ENCODE measurements at regions not wholly inside any gene's neighbourhood (a gene's known extent, or its start where the extent isn't known, plus 50 kb on each side); places are given as distances from the start of the nearest gene placed in this dataset.

GRCh38 chr18:69259282-69259681, 141.4 kb upstream of the DOK6 start:
- H3K9me3 ChIP-seq (ENCODE audit: low read length): no peaks in the 10 kb centered on the region
- TF ChIP-seq RAD21 (conservative IDR thresholded peaks at IDR 0.05) (no peak), SMC3 (conservative IDR thresholded peaks at IDR 0.05; ENCODE audit: poor library complexity) (no peak), MXI1 (conservative IDR thresholded peaks at IDR 0.05; ENCODE audit: poor library complexity, severe bottlenecking) (no peak), TAF1 (IDR thresholded peaks at IDR 0.05; ENCODE audit: low read depth) (no peak), CTCF (IDR thresholded peaks at IDR 0.05; ENCODE audit: poor library complexity, severe bottlenecking) (no peak), EP300 (conservative IDR thresholded peaks at IDR 0.05; ENCODE audit: poor library complexity, severe bottlenecking) (no peak), EZH2 (IDR thresholded peaks at IDR 0.05; ENCODE audit: borderline replicate concordance, insufficient read depth, low read length, poor library complexity, severe bottlenecking) (no peak), REST (IDR thresholded peaks at IDR 0.05; ENCODE audit: borderline replicate concordance) (no peak), POLR2AphosphoS5 (IDR thresholded peaks at IDR 0.05) (no peak)
- no peaks in the 10 kb centered on the region for H3K79me2 ChIP-seq (replicated peaks; ENCODE audit: insufficient read depth, low read length)
- H3K27me3 ChIP-seq (ENCODE audit: insufficient read depth, low read depth, low read length): no peaks in the 10 kb centered on the region
- no peaks in the 10 kb centered on the region for H3K9me2 ChIP-seq (ENCODE audit: insufficient read depth, low read length)
- H3K36me3 ChIP-seq (ENCODE audit: insufficient read depth, low read length): no peaks in the 10 kb centered on the region
- no peak overlapping the region for H3K4me3 ChIP-seq (ENCODE audit: low read length)
- no peak overlapping the region for H3K27ac ChIP-seq (ENCODE audit: low read length)
- no peak overlapping the region for H3K9ac ChIP-seq (ENCODE audit: low read length)
- no peaks in the 10 kb centered on the region for H3F3A ChIP-seq (ENCODE audit: insufficient read depth, low read length, poor library complexity, severe bottlenecking)
- no peak overlapping the region for H3K4me2 ChIP-seq (ENCODE audit: low read length)
- H4K20me1 ChIP-seq (ENCODE audit: insufficient read depth): no peaks in the 10 kb centered on the region
- no peak overlapping the region for H2AFZ ChIP-seq (ENCODE audit: low read depth, low read length)

- no peak overlapping the region for H3K4me2 ChIP-seq (ENCODE audit: low read length)
- no peak overlapping the region for H2AFZ ChIP-seq (ENCODE audit: low read depth, low read length)
- H3K27ac ChIP-seq (ENCODE audit: low read length): no peak overlapping the region
- TF ChIP-seq TAF1 (IDR thresholded peaks at IDR 0.05; ENCODE audit: low read depth) (no peak), EZH2 (IDR thresholded peaks at IDR 0.05; ENCODE audit: borderline replicate concordance, insufficient read depth, low read length, poor library complexity, severe bottlenecking) (no peak), MXI1 (conservative IDR thresholded peaks at IDR 0.05; ENCODE audit: poor library complexity, severe bottlenecking) (no peak), EP300 (conservative IDR thresholded peaks at IDR 0.05; ENCODE audit: poor library complexity, severe bottlenecking) (no peak), POLR2AphosphoS5 (IDR thresholded peaks at IDR 0.05) (no peak), REST (IDR thresholded peaks at IDR 0.05; ENCODE audit: borderline replicate concordance) (no peak), RAD21 (conservative IDR thresholded peaks at IDR 0.05) (no peak), CTCF (IDR thresholded peaks at IDR 0.05; ENCODE audit: poor library complexity, severe bottlenecking) (no peak)
- H3F3A ChIP-seq (ENCODE audit: insufficient read depth, low read length, poor library complexity, severe bottlenecking): no peaks in the 10 kb centered on the region
- H3K36me3 ChIP-seq (ENCODE audit: insufficient read depth, low read length): no peaks in the 10 kb centered on the region
- no peak overlapping the region for H3K9ac ChIP-seq (ENCODE audit: low read length)
- no peaks in the 10 kb centered on the region for H3K79me2 ChIP-seq (replicated peaks; ENCODE audit: insufficient read depth, low read length)
- no peaks in the 10 kb centered on the region for H3K9me3 ChIP-seq (ENCODE audit: low read length)
- H4K20me1 ChIP-seq (ENCODE audit: insufficient read depth): no peaks in the 10 kb centered on the region
- H3K4me3 ChIP-seq (ENCODE audit: low read length): no peak overlapping the region
- no peaks in the 10 kb centered on the region for H3K27me3 ChIP-seq (ENCODE audit: insufficient read depth, low read depth, low read length)
- no peaks in the 10 kb centered on the region for H3K9me2 ChIP-seq (ENCODE audit: insufficient read depth, low read length)
Measured at GRCh38 chr18:69261406-69261805, 139.3 kb upstream of the DOK6 start.

Data from neural cell (in vitro differentiated cells).